ENCODE measurements at regions not wholly inside any gene's neighbourhood (a gene's known extent, or its start where the extent isn't known, plus 50 kb on each side); places are given as distances from the start of the nearest gene placed in this dataset.
A peak's percentile ranks its signal among the peaks of the same experiment; 100 is the strongest.

GRCh38 chr7:85554236-85555178 lies 367.7 kb upstream of the SEMA3D start:
- Histone ChIP-seq H3K36me3 (ENCODE audit: control insufficient read depth, insufficient read depth, low read length) (no peaks in the 10 kb centered on the region), H3K27me3 (ENCODE audit: control insufficient read depth, insufficient read depth, low read length) (peaks cover 2% of the 10 kb centered on the region), H3K4me3 (ENCODE audit: low read depth, low read length) (no peak overlapping the region)
- no peak for FAIRE-seq
- peak; percentile 56 for TF ChIP-seq CTCF (IDR thresholded peaks at IDR 0.05; ENCODE audit: insufficient read depth, low read length, severe bottlenecking)
- DNase-seq (ENCODE audit: low read depth), result peak; percentile 71

GRCh38 chr7:85535974-85536729 lies 349.3 kb upstream of the SEMA3D start:
- TF ChIP-seq CTCF (IDR thresholded peaks at IDR 0.05; ENCODE audit: insufficient read depth, low read length, severe bottlenecking), result no peak

GRCh38 chr7:85529831-85530230 lies 343.0 kb upstream of the SEMA3D start:
- DNase-seq (ENCODE audit: low read depth) (no peak), FAIRE-seq (no peak)
- Histone ChIP-seq H3K36me3 (ENCODE audit: control insufficient read depth, insufficient read depth, low read length) (no peaks in the 10 kb centered on the region), H3K27me3 (ENCODE audit: control insufficient read depth, insufficient read depth, low read length) (no peaks in the 10 kb centered on the region), H3K4me3 (ENCODE audit: low read depth, low read length) (no peak overlapping the region)
- no peak for TF ChIP-seq CTCF (IDR thresholded peaks at IDR 0.05; ENCODE audit: insufficient read depth, low read length, severe bottlenecking)

More at GRCh38 chr7:85535974-85536729, 349.3 kb upstream of the SEMA3D start:
- Histone ChIP-seq H3K4me3 (ENCODE audit: low read depth, low read length) (no peak overlapping the region), H3K36me3 (ENCODE audit: control insufficient read depth, insufficient read depth, low read length) (no peaks in the 10 kb centered on the region), H3K27me3 (ENCODE audit: control insufficient read depth, insufficient read depth, low read length) (no peaks in the 10 kb centered on the region)
- no peak for DNase-seq (ENCODE audit: low read depth)
- no peak for FAIRE-seq

GRCh38 chr7:85529201-85529600 lies 342.3 kb upstream of the SEMA3D start:
- TF ChIP-seq CTCF (IDR thresholded peaks at IDR 0.05; ENCODE audit: insufficient read depth, low read length, severe bottlenecking), result no peak

GRCh38 chr7:85528581-85528980 lies 341.7 kb upstream of the SEMA3D start:
- no peak for TF ChIP-seq CTCF (IDR thresholded peaks at IDR 0.05; ENCODE audit: insufficient read depth, low read length, severe bottlenecking)
- H3K4me3 ChIP-seq (ENCODE audit: low read depth, low read length), result no peak overlapping the region
- no peaks in the 10 kb centered on the region for H3K27me3 ChIP-seq (ENCODE audit: control insufficient read depth, insufficient read depth, low read length)
- DNase-seq (ENCODE audit: low read depth) (no peak), FAIRE-seq (no peak)
- no peaks in the 10 kb centered on the region for H3K36me3 ChIP-seq (ENCODE audit: control insufficient read depth, insufficient read depth, low read length)

More at GRCh38 chr7:85529201-85529600, 342.3 kb upstream of the SEMA3D start:
- DNase-seq (ENCODE audit: low read depth) (peak; percentile 25), FAIRE-seq (no peak)
- Histone ChIP-seq H3K4me3 (ENCODE audit: low read depth, low read length) (no peak overlapping the region), H3K36me3 (ENCODE audit: control insufficient read depth, insufficient read depth, low read length) (no peaks in the 10 kb centered on the region), H3K27me3 (ENCODE audit: control insufficient read depth, insufficient read depth, low read length) (no peaks in the 10 kb centered on the region)
